ENCODE measurements at regions not wholly inside any gene's neighbourhood (a gene's known extent, or its start where the extent isn't known, plus 50 kb on each side); places are given as distances from the start of the nearest gene placed in this dataset.
"Not testable (repeated sequence)": the region's sequence is repeated elsewhere in the genome, so short reads cannot be mapped to it uniquely, and the experiment has no call there.

GRCh38 chr5:92627186-92627585 is 953.8 kb downstream of the NR2F1-AS1 start:
- H3K27me3 ChIP-seq: no peaks in the 10 kb centered on the region
- no peaks in the 10 kb centered on the region for H3K9me3 ChIP-seq
- H3K4me1 ChIP-seq: no peaks in the 10 kb centered on the region
- no peak for DNase-seq
- intact Hi-C loops (cut with DNase I): no loop called here
- no peak overlapping the region for H3K27ac ChIP-seq
- no peaks in the 10 kb centered on the region for H3K36me3 ChIP-seq
- TF ChIP-seq CTCF (IDR thresholded peaks at IDR 0.05) (no peak), POLR2A (IDR thresholded peaks at IDR 0.05) (no peak)
- no peak overlapping the region for H3K4me3 ChIP-seq (replicated peaks in 1 of 3)
- 85 to 94% methylated on average over 1 of the region's 1 CpG for WGBS, 2 donors

- WGBS, 2 donors: 51 to 64% methylated on average over 1 of the region's 1 CpG
- Histone ChIP-seq H3K4me1 (no peaks in the 10 kb centered on the region), H3K9me3 (no peaks in the 10 kb centered on the region), H3K27ac (no peak overlapping the region), H3K4me3 (replicated peaks in 1 of 3) (no peak overlapping the region), H3K36me3 (no peaks in the 10 kb centered on the region), H3K27me3 (no peaks in the 10 kb centered on the region)
- TF ChIP-seq CTCF (IDR thresholded peaks at IDR 0.05): no peak
- intact Hi-C loops (cut with DNase I): no loop called here
- DNase-seq: no peak
Measured at GRCh38 chr5:92616085-92616484, 964.9 kb downstream of the NR2F1-AS1 start.

- Histone ChIP-seq H3K36me3 (no peaks in the 10 kb centered on the region), H3K4me3 (replicated peaks in 1 of 3) (no peak overlapping the region), H3K27ac (no peak overlapping the region), H3K27me3 (no peaks in the 10 kb centered on the region), H3K9me3 (no peaks in the 10 kb centered on the region), H3K4me1 (no peaks in the 10 kb centered on the region)
- 88 to 93% methylated on average over 4 of the region's 4 CpGs for WGBS, 2 donors
- no peak for DNase-seq
- intact Hi-C loops (cut with DNase I): no loop called here
- TF ChIP-seq CTCF (IDR thresholded peaks at IDR 0.05): no peak
- TF ChIP-seq POLR2A (IDR thresholded peaks at IDR 0.05): no peak
Measured at GRCh38 chr5:92613546-92613945, 967.5 kb downstream of the NR2F1-AS1 start.

- H3K4me1 ChIP-seq; H3K27ac ChIP-seq; H3K4me3 ChIP-seq (replicated peaks in 1 of 3); H3K9me3 ChIP-seq; DNase-seq; H3K27me3 ChIP-seq; intact Hi-C loops (cut with DNase I); H3K36me3 ChIP-seq: not testable (repeated sequence)
Measured at GRCh38 chr5:92610435-92610834, 970.6 kb downstream of the NR2F1-AS1 start.

GRCh38 chr5:92605591-92605990 is 975.4 kb downstream of the NR2F1-AS1 start:
- intact Hi-C loops (cut with DNase I): no loop called here
- Histone ChIP-seq H3K9me3 (no peaks in the 10 kb centered on the region), H3K4me1 (no peaks in the 10 kb centered on the region), H3K36me3 (no peaks in the 10 kb centered on the region), H3K27ac (no peak overlapping the region), H3K27me3 (no peaks in the 10 kb centered on the region), H3K4me3 (replicated peaks in 1 of 3) (no peak overlapping the region)
- WGBS, 2 donors: 93 to 94% methylated on average over 2 of the region's 2 CpGs
- no peak for DNase-seq
- no peak for TF ChIP-seq POLR2A (IDR thresholded peaks at IDR 0.05)
- TF ChIP-seq CTCF (IDR thresholded peaks at IDR 0.05): no peak

- H3K4me1 ChIP-seq: no peaks in the 10 kb centered on the region
- H3K9me3 ChIP-seq: no peaks in the 10 kb centered on the region
- no peak for TF ChIP-seq POLR2A (IDR thresholded peaks at IDR 0.05)
- TF ChIP-seq CTCF (IDR thresholded peaks at IDR 0.05): no peak
- no peak overlapping the region for H3K27ac ChIP-seq
- 81 to 95% methylated on average over 1 of the region's 1 CpG for WGBS, 2 donors
- H3K36me3 ChIP-seq: no peaks in the 10 kb centered on the region
- H3K4me3 ChIP-seq (replicated peaks in 1 of 3): no peak overlapping the region
- no peak for DNase-seq
- intact Hi-C loops (cut with DNase I): no loop called here
- H3K27me3 ChIP-seq: no peaks in the 10 kb centered on the region
Measured at GRCh38 chr5:92599217-92599810, 981.7 kb downstream of the NR2F1-AS1 start.

Data from thyroid gland (tissue), 4 donors.